WERI-Rb-1 (cell line): ENCODE measurements at regions not wholly inside any gene's neighbourhood (a gene's known extent, or its start where the extent isn't known, plus 50 kb on each side); places are given as distances from the start of the nearest gene placed in this dataset.

Experiments used
- DNase-seq: peaks from one replicate; pipeline ENCODE4 v3.0.0-alpha.2; 2020
- H3K27ac ChIP-seq: fragments of 250-450 bp; sonication (Bioruptor Pico); 2 replicates; pipeline ENCODE4 v1.5.1; 2020; ENCODE audit warnings: mild to moderate bottlenecking, moderate library complexity
- H3K27me3 ChIP-seq: fragments of 250-450 bp; sonication (Bioruptor Pico); 2 replicates; pipeline ENCODE4 v1.5.1; 2021; ENCODE audit warnings: mild to moderate bottlenecking, low read depth, moderate library complexity; ENCODE audit not compliant: insufficient read depth, severe bottlenecking
- H3K36me3 ChIP-seq: fragments of 250-450 bp; sonication (Bioruptor Pico); 2 replicates; pipeline ENCODE4 v1.5.1; 2020; ENCODE audit warnings: mild to moderate bottlenecking, moderate library complexity
- H3K4me3 ChIP-seq: 2 replicates; pipeline ENCODE4 v1.5.1; 2011; ENCODE audit warnings: low read depth, mild to moderate bottlenecking, control low read depth, low read length
- H3K9me3 ChIP-seq: fragments of 250-450 bp; sonication (Bioruptor Pico); 2 replicates; pipeline ENCODE4 v1.5.1; 2021; ENCODE audit warnings: mild to moderate bottlenecking, moderate library complexity; ENCODE audit not compliant: severe bottlenecking
- TF ChIP-seq, protein P1 (sequence below): IDR thresholded peaks from 2 replicates; pipeline ENCODE4 v1.5.1; 2011; ENCODE audit warnings: low read depth, mild to moderate bottlenecking, control low read depth, inconsistent platforms, low read length

DNA sequence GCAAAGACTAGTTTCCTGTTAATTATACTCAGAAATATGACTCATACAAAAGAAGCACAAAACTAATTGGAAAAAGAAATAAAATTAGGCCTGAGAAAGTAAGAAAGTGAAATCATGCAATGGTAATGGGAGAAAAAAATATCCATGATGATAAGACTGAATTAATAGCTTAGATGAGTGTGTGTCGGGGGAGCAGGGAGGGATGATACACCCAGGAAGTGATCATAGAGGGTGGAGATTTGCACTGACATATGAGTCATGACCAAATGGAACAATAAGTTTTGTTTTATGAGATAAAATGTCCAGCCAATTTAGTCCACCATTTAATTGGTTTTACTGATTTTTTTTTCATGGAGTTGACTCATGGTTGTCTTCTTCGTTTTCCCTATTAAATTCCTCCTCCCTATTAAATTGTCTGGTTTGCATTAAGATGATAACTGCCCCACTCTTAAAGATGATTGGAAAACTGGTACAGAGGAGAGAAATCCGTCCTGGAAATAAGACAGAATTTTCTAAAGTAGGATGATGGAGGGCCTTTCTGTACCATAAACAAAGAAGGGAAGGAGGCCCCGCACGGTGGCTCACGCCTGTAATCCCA lies 111.7 kb upstream of the KCNJ6 start:
- H3K9me3 ChIP-seq: no peaks in the 10 kb centered on the region
- H3K4me3 ChIP-seq: no peak overlapping the region
- no peaks in the 10 kb centered on the region for H3K36me3 ChIP-seq
- H3K27me3 ChIP-seq: no peaks in the 10 kb centered on the region
- H3K27ac ChIP-seq: no peak overlapping the region
- no peak for DNase-seq
- TF ChIP-seq, protein P1, sequence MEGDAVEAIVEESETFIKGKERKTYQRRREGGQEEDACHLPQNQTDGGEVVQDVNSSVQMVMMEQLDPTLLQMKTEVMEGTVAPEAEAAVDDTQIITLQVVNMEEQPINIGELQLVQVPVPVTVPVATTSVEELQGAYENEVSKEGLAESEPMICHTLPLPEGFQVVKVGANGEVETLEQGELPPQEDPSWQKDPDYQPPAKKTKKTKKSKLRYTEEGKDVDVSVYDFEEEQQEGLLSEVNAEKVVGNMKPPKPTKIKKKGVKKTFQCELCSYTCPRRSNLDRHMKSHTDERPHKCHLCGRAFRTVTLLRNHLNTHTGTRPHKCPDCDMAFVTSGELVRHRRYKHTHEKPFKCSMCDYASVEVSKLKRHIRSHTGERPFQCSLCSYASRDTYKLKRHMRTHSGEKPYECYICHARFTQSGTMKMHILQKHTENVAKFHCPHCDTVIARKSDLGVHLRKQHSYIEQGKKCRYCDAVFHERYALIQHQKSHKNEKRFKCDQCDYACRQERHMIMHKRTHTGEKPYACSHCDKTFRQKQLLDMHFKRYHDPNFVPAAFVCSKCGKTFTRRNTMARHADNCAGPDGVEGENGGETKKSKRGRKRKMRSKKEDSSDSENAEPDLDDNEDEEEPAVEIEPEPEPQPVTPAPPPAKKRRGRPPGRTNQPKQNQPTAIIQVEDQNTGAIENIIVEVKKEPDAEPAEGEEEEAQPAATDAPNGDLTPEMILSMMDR: no peak

DNA sequence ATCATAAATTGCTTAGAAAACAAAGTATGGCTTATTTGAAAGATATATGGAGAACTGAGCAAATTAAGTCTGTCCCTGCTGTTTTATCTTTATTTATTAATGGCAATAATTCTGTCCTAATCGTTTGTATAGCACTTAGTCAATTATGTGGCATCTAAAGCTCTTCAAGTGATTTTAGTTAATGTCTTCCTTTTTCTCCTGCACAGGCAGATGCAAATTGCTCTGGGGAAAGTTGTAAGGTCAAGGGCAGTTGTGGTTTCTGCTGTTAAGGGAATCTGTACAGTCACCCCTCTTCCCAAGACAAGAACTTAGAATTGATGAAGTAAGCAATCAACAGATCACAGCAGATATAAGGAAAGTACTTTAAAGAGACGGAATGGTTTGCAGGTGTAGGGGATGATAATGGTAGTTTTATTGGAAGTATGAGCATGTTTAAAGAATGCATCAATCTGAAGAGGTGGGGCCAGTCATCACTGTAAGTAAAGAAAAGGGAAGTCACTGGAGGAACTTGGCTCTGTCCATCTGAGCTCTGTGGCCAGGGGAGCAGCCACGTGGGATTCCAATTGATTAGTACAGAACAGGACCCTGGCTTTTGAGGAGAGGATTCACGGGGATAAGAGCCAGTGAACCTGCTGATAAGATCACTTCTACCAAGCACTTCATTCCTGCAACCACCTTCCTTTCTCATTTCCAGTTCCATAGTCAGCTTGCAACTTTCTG lies 116.0 kb upstream of the KCNJ6 start:
- no peaks in the 10 kb centered on the region for H3K9me3 ChIP-seq
- H3K4me3 ChIP-seq: no peak overlapping the region
- DNase-seq: no peak
- no peaks in the 10 kb centered on the region for H3K36me3 ChIP-seq
- H3K27ac ChIP-seq: no peak overlapping the region
- no peaks in the 10 kb centered on the region for H3K27me3 ChIP-seq
- TF ChIP-seq, protein P1: no peak

GRCh38 chr21:38036016-38036415 lies 119.8 kb upstream of the KCNJ6 start:
- Histone ChIP-seq H3K9me3 (no peaks in the 10 kb centered on the region), H3K27ac (no peak overlapping the region), H3K4me3 (no peak overlapping the region), H3K36me3 (no peaks in the 10 kb centered on the region), H3K27me3 (no peaks in the 10 kb centered on the region)
- TF ChIP-seq, protein P1: no peak
- DNase-seq: peak; percentile 27

DNA sequence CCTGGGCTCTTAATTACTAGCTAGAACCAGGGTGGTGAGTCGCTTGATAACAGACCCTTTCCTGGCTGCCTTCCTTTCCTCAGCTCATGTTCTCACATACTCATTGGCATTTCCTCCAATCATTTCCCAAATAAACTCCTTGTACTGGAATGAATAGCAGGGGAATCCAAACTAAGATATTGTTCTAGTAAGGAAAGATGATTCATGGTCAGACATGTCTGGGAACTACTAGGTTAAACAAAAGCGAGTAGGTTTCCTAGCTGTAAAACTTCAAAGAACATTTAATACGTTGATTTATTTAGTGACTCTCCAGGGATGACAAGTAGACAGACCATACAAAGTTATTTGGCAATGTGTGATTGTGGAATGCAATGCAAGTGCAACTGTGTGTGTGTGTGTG lies 121.2 kb upstream of the KCNJ6 start:
- Histone ChIP-seq H3K27me3 (no peaks in the 10 kb centered on the region), H3K4me3 (no peak overlapping the region), H3K9me3 (no peaks in the 10 kb centered on the region), H3K36me3 (no peaks in the 10 kb centered on the region), H3K27ac (no peak overlapping the region)
- no peak for DNase-seq
- TF ChIP-seq, protein P1: no peak

DNA sequence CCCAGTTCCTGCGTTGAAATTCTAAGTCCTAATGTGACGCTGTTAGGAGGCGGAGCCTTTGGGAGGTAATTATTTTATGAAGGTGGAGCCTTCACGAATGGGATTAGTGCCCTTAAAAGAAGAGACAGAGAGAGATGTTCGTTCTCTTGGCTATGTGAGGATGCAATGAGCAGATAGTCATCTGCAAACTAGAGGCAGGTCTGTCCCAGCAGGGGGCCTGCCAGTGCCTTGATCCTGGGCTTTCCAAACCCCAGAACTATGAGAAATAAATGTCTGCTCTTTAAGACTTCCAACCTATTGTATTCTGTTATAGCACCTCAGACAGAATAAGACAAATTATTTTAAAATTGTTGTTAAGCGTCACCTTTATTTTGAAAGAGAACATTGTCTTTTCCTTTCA lies 123.1 kb upstream of the KCNJ6 start:
- Histone ChIP-seq H3K27me3 (no peaks in the 10 kb centered on the region), H3K4me3 (no peak overlapping the region), H3K36me3 (no peaks in the 10 kb centered on the region), H3K27ac (no peak overlapping the region), H3K9me3 (no peaks in the 10 kb centered on the region)
- TF ChIP-seq, protein P1: peak; percentile 23; the same call in 1 of the 2 replicates
- no peak for DNase-seq

DNA sequence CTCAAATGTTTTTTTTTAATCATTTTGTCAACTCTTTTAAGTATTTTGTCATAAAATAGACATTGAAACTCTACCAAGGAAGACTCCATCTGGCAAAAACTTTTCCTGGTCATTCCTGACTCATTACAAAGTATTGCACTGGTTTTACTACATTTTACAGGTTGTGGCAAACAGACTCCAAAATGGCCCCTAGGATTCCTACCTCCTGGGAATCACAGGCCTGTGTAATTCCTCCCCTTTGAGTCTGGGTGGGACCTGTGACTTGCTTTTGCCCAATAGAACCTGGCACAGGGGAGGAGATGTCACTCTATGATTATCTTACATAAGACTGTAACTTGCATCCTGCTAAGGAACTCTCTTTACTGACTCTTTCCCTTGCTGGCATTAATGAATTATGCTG lies 123.6 kb upstream of the KCNJ6 start:
- TF ChIP-seq, protein P1: no peak
- H3K27ac ChIP-seq: no peak overlapping the region
- H3K36me3 ChIP-seq: no peaks in the 10 kb centered on the region
- H3K27me3 ChIP-seq: no peaks in the 10 kb centered on the region
- H3K9me3 ChIP-seq: no peaks in the 10 kb centered on the region
- DNase-seq: no peak
- no peak overlapping the region for H3K4me3 ChIP-seq
